Testis (tissue), 2 donors: ENCODE measurements at regions not wholly inside any gene's neighbourhood (a gene's known extent, or its start where the extent isn't known, plus 50 kb on each side); places are given as distances from the start of the nearest gene placed in this dataset.

Experiments used
- DNase-seq: peaks from one replicate; pipeline ENCODE4 v3.0.0-alpha.2; 2019
- H3K27ac ChIP-seq, 2 donors: fragments of 200-600 bp; sonication (generic); one replicate each; pipeline ENCODE4 v1.5.1; 2019
- H3K27me3 ChIP-seq: fragments of 200-600 bp; sonication (generic); one replicate; pipeline ENCODE4 v1.5.1; 2019
- H3K36me3 ChIP-seq: fragments of 200-600 bp; sonication (generic); one replicate; pipeline ENCODE4 v1.5.1; 2017; ENCODE audit warnings: low read depth; ENCODE audit errors: missing control alignments
- H3K4me1 ChIP-seq: fragments of 200-600 bp; sonication (generic); one replicate; pipeline ENCODE4 v1.5.1; 2019
- H3K4me3 ChIP-seq, 2 donors: fragments of 200-600 bp; sonication (generic); one replicate each; pipeline ENCODE4 v1.5.1; 2017 to 2019
- H3K9me3 ChIP-seq: fragments of 200-600 bp; sonication (generic); one replicate; pipeline ENCODE4 v1.5.1; 2017
- POLR2A ChIP-seq: fragments of 450-650 bp; IDR thresholded peaks from one replicate; pipeline ENCODE4 v1.6.1; 2017; ENCODE audit warnings: antibody characterized with exemption, mild to moderate bottlenecking, moderate library complexity
- WGBS, 2 donors: methylation state at CpG; one replicate each; pipeline ENCODE4 v1.1.5; 2018; 5-methylcytosine and 5-hydroxymethylcytosine counted together
- intact Hi-C: fragments of 100-400 bp; cut with DNase I; formaldehyde crosslinking; loops from one replicate; pipeline ENCODE4 v1.15.1; 2023; ENCODE audit warnings: low total_unique reads
- TF ChIP-seq, protein P1 (sequence below), 3 experiments: fragments of 450-650 bp in 2 of 3; fragments of 200-600 bp in 1 of 3; sonication (generic) in 1 of 3; IDR thresholded peaks; one replicate each; pipeline ENCODE4 v1.5.1; 2016 to 2019; ENCODE audit warnings: antibody characterized with exemption in 3 of 3, mild to moderate bottlenecking in 2 of 3, moderate library complexity in 1 of 3

DNA sequence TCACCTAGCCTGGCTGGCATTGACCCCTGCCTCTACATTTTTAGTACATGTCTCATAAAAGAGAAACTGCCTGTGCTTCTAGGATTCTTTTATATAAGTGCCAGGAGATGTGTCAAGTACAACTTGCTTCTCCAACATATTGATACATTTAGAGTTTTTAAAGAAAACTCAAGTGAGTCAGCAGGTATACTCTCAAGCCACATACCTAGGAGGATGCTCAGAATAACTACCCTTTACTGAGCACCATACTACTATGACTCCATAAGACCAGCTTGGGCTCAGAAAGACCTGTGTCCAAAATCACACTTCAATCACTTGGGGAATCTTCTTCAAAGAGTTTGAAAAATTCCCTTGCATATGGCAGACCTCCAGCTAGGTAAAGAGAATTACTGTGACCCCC is 389.8 kb upstream of the SLC24A2 start:
- Histone ChIP-seq H3K27me3 (no peaks in the 10 kb centered on the region), H3K4me1 (no peaks in the 10 kb centered on the region), H3K27ac (no peak overlapping the region), H3K9me3 (no peaks in the 10 kb centered on the region), H3K4me3 (no peak overlapping the region), H3K36me3 (no peaks in the 10 kb centered on the region)
- no peak for TF ChIP-seq POLR2A
- TF ChIP-seq, protein P1, sequence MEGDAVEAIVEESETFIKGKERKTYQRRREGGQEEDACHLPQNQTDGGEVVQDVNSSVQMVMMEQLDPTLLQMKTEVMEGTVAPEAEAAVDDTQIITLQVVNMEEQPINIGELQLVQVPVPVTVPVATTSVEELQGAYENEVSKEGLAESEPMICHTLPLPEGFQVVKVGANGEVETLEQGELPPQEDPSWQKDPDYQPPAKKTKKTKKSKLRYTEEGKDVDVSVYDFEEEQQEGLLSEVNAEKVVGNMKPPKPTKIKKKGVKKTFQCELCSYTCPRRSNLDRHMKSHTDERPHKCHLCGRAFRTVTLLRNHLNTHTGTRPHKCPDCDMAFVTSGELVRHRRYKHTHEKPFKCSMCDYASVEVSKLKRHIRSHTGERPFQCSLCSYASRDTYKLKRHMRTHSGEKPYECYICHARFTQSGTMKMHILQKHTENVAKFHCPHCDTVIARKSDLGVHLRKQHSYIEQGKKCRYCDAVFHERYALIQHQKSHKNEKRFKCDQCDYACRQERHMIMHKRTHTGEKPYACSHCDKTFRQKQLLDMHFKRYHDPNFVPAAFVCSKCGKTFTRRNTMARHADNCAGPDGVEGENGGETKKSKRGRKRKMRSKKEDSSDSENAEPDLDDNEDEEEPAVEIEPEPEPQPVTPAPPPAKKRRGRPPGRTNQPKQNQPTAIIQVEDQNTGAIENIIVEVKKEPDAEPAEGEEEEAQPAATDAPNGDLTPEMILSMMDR (IDR thresholded peaks at IDR 0.05) = no peak
- intact Hi-C loops = no loop called here
- DNase-seq = no peak

DNA sequence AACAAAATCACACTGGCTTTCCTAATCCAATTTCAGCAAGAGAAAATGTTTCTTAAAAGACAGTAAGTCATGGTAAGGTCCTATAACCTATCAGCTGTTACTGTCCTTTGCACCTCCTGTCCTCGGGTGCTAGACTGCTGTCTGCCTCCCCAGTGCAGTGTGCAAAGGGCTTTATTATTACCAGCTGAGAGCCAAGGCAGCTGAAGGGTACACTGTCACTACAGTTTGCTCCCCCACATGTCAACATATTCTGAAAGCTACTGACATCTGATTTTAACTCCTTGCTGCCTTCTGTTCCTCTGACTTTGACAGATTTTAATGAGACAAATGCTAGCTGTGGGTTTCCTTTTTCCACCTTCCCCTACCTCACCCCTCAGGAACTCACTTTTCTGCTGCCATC is 389.4 kb upstream of the SLC24A2 start:
- 27 to 39% methylated on average over 1 of the region's 1 CpG for WGBS, 2 donors

GRCh38 chr9:20170122-20170521 is 381.3 kb upstream of the SLC24A2 start:
- Histone ChIP-seq H3K36me3 (no peaks in the 10 kb centered on the region), H3K4me1 (no peaks in the 10 kb centered on the region), H3K27ac (no peak overlapping the region), H3K4me3 (no peak overlapping the region), H3K9me3 (no peaks in the 10 kb centered on the region), H3K27me3 (no peaks in the 10 kb centered on the region)
- 96% methylated on average over 3 of the region's 3 CpGs for WGBS, 2 donors
- intact Hi-C loops = no loop called here
- DNase-seq = no peak
- TF ChIP-seq POLR2A = no peak
- TF ChIP-seq, protein P1 (IDR thresholded peaks at IDR 0.05) = no peak

More for the DNA sequence above, 389.4 kb upstream of the SLC24A2 start:
- Histone ChIP-seq H3K4me1 (no peaks in the 10 kb centered on the region), H3K4me3 (no peak overlapping the region), H3K9me3 (no peaks in the 10 kb centered on the region), H3K27me3 (no peaks in the 10 kb centered on the region), H3K36me3 (no peaks in the 10 kb centered on the region), H3K27ac (no peak overlapping the region)
- DNase-seq = no peak
- intact Hi-C loops = no loop called here
- TF ChIP-seq, protein P1 (IDR thresholded peaks at IDR 0.05) = no peak
- TF ChIP-seq POLR2A = no peak

- no peak for DNase-seq
- H3K4me1 ChIP-seq = no peaks in the 10 kb centered on the region
- intact Hi-C loops = no loop called here
- no peaks in the 10 kb centered on the region for H3K36me3 ChIP-seq
- no peak for TF ChIP-seq POLR2A
- TF ChIP-seq, protein P1 (IDR thresholded peaks at IDR 0.05) = no peak
- 67 to 69% methylated on average over 3 of the region's 3 CpGs for WGBS, 2 donors
- H3K9me3 ChIP-seq = no peaks in the 10 kb centered on the region
- H3K4me3 ChIP-seq = no peak overlapping the region
- H3K27ac ChIP-seq = no peak overlapping the region
- no peaks in the 10 kb centered on the region for H3K27me3 ChIP-seq
Observed at GRCh38 chr9:20152151-20152725, 363.4 kb upstream of the SLC24A2 start.

- H3K27ac ChIP-seq = no peak overlapping the region
- no peaks in the 10 kb centered on the region for H3K4me1 ChIP-seq
- TF ChIP-seq POLR2A = no peak
- TF ChIP-seq, protein P1 (IDR thresholded peaks at IDR 0.05) = no peak
Observed at GRCh38 chr9:20148416-20148815, 359.6 kb upstream of the SLC24A2 start.

More at GRCh38 chr9:20148416-20148815, 359.6 kb upstream of the SLC24A2 start:
- DNase-seq = no peak
- WGBS, 2 donors = 91 to 96% methylated on average over 2 of the region's 2 CpGs
- intact Hi-C loops = no loop called here
- no peak overlapping the region for H3K4me3 ChIP-seq
- H3K36me3 ChIP-seq = no peaks in the 10 kb centered on the region
- H3K27me3 ChIP-seq = no peaks in the 10 kb centered on the region
- no peaks in the 10 kb centered on the region for H3K9me3 ChIP-seq
